NOMO-1 (cell line): ENCODE measurements at regions not wholly inside any gene's neighbourhood (a gene's known extent, or its start where the extent isn't known, plus 50 kb on each side); places are given as distances from the start of the nearest gene placed in this dataset.
"Not testable (repeated sequence)": the region's sequence is repeated elsewhere in the genome, so short reads cannot be mapped to it uniquely, and the experiment has no call there.

Experiments used
- DNase-seq, 2 experiments: peaks; one replicate each; lab custom pipeline; 2025; ENCODE audit not compliant: unreplicated experiment in 2 of 2; lab: John Stamatoyannopoulos, UW

- not testable (repeated sequence) for DNase-seq
Measured at GRCh38 chr20:17891131-17891530, 77.5 kb downstream of the SNX5 start.

GRCh38 chr20:17890330-17890729, 78.3 kb downstream of the SNX5 start:
- no peak for DNase-seq

GRCh38 chr20:17889226-17889625, 79.4 kb downstream of the SNX5 start:
- DNase-seq, result no peak

GRCh38 chr20:17888044-17888443, 80.5 kb downstream of the SNX5 start:
- no peak for DNase-seq

GRCh38 chr20:17887331-17888030, 81.1 kb downstream of the SNX5 start:
- no peak for DNase-seq

- no peak for DNase-seq
Measured at GRCh38 chr20:17885544-17885943, 83.0 kb downstream of the SNX5 start.

GRCh38 chr20:17885076-17885475, 83.5 kb downstream of the SNX5 start:
- DNase-seq, result no peak

GRCh38 chr20:17884307-17885003, 84.1 kb downstream of the SNX5 start:
- no peak for DNase-seq

GRCh38 chr20:17883592-17884306, 84.8 kb downstream of the SNX5 start:
- DNase-seq, result no peak

GRCh38 chr20:17882834-17883591, 85.6 kb downstream of the SNX5 start:
- DNase-seq, result no peak

- DNase-seq, result no peak
Measured at GRCh38 chr20:17882065-17882833, 86.3 kb downstream of the SNX5 start.

GRCh38 chr20:17881741-17882064, 86.9 kb downstream of the SNX5 start:
- DNase-seq, result no peak

- peak in 1 of 2 experiments; percentile 2 for DNase-seq
Measured at GRCh38 chr20:17878912-17879602, 89.5 kb downstream of the SNX5 start.

- no peak for DNase-seq
Measured at GRCh38 chr20:17878069-17878911, 90.3 kb downstream of the SNX5 start.

- no peak for DNase-seq
Measured at GRCh38 chr20:17875981-17876385, 92.6 kb downstream of the SNX5 start.

- no peak for DNase-seq
Measured at GRCh38 chr20:17875106-17875980, 93.3 kb downstream of the SNX5 start.

GRCh38 chr20:17874271-17875105, 94.1 kb downstream of the SNX5 start:
- DNase-seq, result no peak
